Activated CD4-positive, alpha-beta T cell treated with anti-CD3 and anti-CD28 coated beads, Interleukin-2, Interleukin-4, amounts not matched to agents 100 ng/mL and 50 ng/mL, durations not matched to agents 16 hours and 8 hours (primary cell): ENCODE measurements at regions not wholly inside any gene's neighbourhood (a gene's known extent, or its start where the extent isn't known, plus 50 kb on each side); places are given as distances from the start of the nearest gene placed in this dataset.
"Not testable (repeated sequence)": the region's sequence is repeated elsewhere in the genome, so short reads cannot be mapped to it uniquely, and the experiment has no call there.

ENCODE experiments used
- DNase-seq: peaks from one replicate; pipeline ENCODE4 v3.0.0-alpha.2; 2020; ENCODE audit warnings: low spot score

- no peak for DNase-seq
These were observed 72.9 kb upstream of the SNTG2 start for GRCh38 chr2:877747-878146.

- no peak for DNase-seq
These were observed 74.7 kb upstream of the SNTG2 start for GRCh38 chr2:875687-876615.

- DNase-seq = no peak
These were observed 76.7 kb upstream of the SNTG2 start for GRCh38 chr2:873651-874580.

GRCh38 chr2:873027-873426 is 77.6 kb upstream of the SNTG2 start:
- no peak for DNase-seq

- no peak for DNase-seq
These were observed 78.5 kb upstream of the SNTG2 start for GRCh38 chr2:871926-872680.

GRCh38 chr2:871175-871727 is 79.4 kb upstream of the SNTG2 start:
- DNase-seq = no peak

GRCh38 chr2:870426-870825 is 80.2 kb upstream of the SNTG2 start:
- no peak for DNase-seq

GRCh38 chr2:869894-870293 is 80.8 kb upstream of the SNTG2 start:
- DNase-seq = no peak

- DNase-seq = no peak
These were observed 81.2 kb upstream of the SNTG2 start for GRCh38 chr2:869357-869871.

- DNase-seq = not testable (repeated sequence)
These were observed 81.8 kb upstream of the SNTG2 start for GRCh38 chr2:868857-869256.

- no peak for DNase-seq
These were observed 83.4 kb upstream of the SNTG2 start for GRCh38 chr2:867296-867695.

GRCh38 chr2:866887-867286 is 83.8 kb upstream of the SNTG2 start:
- no peak for DNase-seq

- DNase-seq = no peak
These were observed 84.5 kb upstream of the SNTG2 start for GRCh38 chr2:866009-866680.

GRCh38 chr2:864501-865106 is 86.0 kb upstream of the SNTG2 start:
- no peak for DNase-seq

GRCh38 chr2:863732-864450 is 86.8 kb upstream of the SNTG2 start:
- DNase-seq = no peak

- DNase-seq = no peak
These were observed 87.8 kb upstream of the SNTG2 start for GRCh38 chr2:862731-863466.

- no peak for DNase-seq
These were observed 88.3 kb upstream of the SNTG2 start for GRCh38 chr2:862355-862687.

- DNase-seq = no peak
These were observed 88.8 kb upstream of the SNTG2 start for GRCh38 chr2:861655-862354.
